ENCODE measurements at regions not wholly inside any gene's neighbourhood (a gene's known extent, or its start where the extent isn't known, plus 50 kb on each side); places are given as distances from the start of the nearest gene placed in this dataset.

- no peak for DNase-seq
Measured at GRCh38 chrX:14124562-14124961, 94.9 kb upstream of the GEMIN8 start.

- DNase-seq: peak; percentile 18
Measured at GRCh38 chrX:14095702-14096101, 66.0 kb upstream of the GEMIN8 start.

GRCh38 chrX:14094191-14094590 lies 64.5 kb upstream of the GEMIN8 start:
- DNase-seq: no peak

GRCh38 chrX:14084466-14084865 lies 54.8 kb upstream of the GEMIN8 start:
- DNase-seq: no peak

GRCh38 chrX:14083783-14084182 lies 54.1 kb upstream of the GEMIN8 start:
- no peak for DNase-seq

- DNase-seq: no peak
Measured at GRCh38 chrX:14079891-14080430, 50.3 kb upstream of the GEMIN8 start.

Measured in EL (cell line).